K562 (cell line): ENCODE measurements at regions not wholly inside any gene's neighbourhood (a gene's known extent, or its start where the extent isn't known, plus 50 kb on each side); places are given as distances from the start of the nearest gene placed in this dataset.

Experiments used
- ATAC-seq: fragments of 200-7000 bp; cut with Tn5 transposase; 3 replicates; pipeline ENCODE4 v1.9.1; 2020; ENCODE audit warnings: moderate library complexity
- BruUV-seq: library from RNA; stranded (reverse); fragments of 400-500 nt; replicated peaks from 2 replicates; lab custom pipeline; 2021; lab: Mats Ljungman, UMichigan
- CTCF ChIA-PET: fragments of 300-600 bp; formaldehyde crosslinking; extraction: SDS; loops from one replicate; lab custom pipeline; 2021; ENCODE audit warnings: low intra/inter-chr PET ratio; lab: Yijun Ruan, JAX
- POLR2A ChIA-PET: fragments of 300-600, 350-650 bp; sonication (Branson Sonifier 250); formaldehyde crosslinking; extraction: SDS; loops from one replicate; lab custom pipeline; 2021; ENCODE audit warnings: antibody characterized with exemption, inconsistent platforms; lab: Yijun Ruan, JAX
- DNase-seq, 4 experiments: peaks; one replicate each; pipeline versions ENCODE4 v3.0.0 to v3.0.0-alpha.2; 2011 to 2018; ENCODE audit warnings: low spot score in 3 of 4, mixed read lengths in 3 of 4; ENCODE audit errors: extremely low read depth in 1 of 4
- FAIRE-seq: peaks from 2 replicates; lab custom pipeline; 2011; peaks lifted over from hg19 to GRCh38; lab: Jason Lieb, UNC
- H2AFZ ChIP-seq: 2 replicates; pipeline ENCODE4 v1.6.0; 2011; ENCODE audit warnings: low read depth, low read length, control low read depth, inconsistent platforms
- H3K27ac ChIP-seq: fragments of 200-600 bp; 3 replicates; pipeline ENCODE4 v1.8.0; 2011; ENCODE audit warnings: low read depth, mild to moderate bottlenecking, control low read depth, inconsistent platforms, low read length, moderate library complexity, mixed read lengths; ENCODE audit errors: extremely low read depth
- H3K27me3 ChIP-seq, 2 experiments: fragments of 300-600 bp in 1 of 2; 2 replicates in 1 of 2; 3 replicates in 1 of 2; pipeline versions ENCODE4 v1.6.0 to v1.8.0; 2011; ENCODE audit warnings: inconsistent platforms in 2 of 2, low read length in 2 of 2, mild to moderate bottlenecking in 1 of 2, mixed read lengths in 1 of 2, moderate library complexity in 1 of 2; ENCODE audit not compliant: control insufficient read depth in 2 of 2, insufficient read depth in 2 of 2
- H3K36me3 ChIP-seq: fragments of 300-600 bp; 3 replicates; pipeline ENCODE4 v1.8.0; 2011; ENCODE audit warnings: mild to moderate bottlenecking, low read length, inconsistent platforms; ENCODE audit not compliant: control insufficient read depth, insufficient read depth
- H3K4me1 ChIP-seq, 2 experiments: fragments of 200-600 bp in 1 of 2; replicated peaks in 1 of 2; 2 replicates in 1 of 2; 3 replicates in 1 of 2; pipeline versions ENCODE4 v1.5.1 to v1.8.0; 2011; ENCODE audit warnings: inconsistent platforms in 2 of 2, low read length in 2 of 2, mild to moderate bottlenecking in 1 of 2, mixed read lengths in 1 of 2, moderate library complexity in 1 of 2; ENCODE audit not compliant: control insufficient read depth in 2 of 2, insufficient read depth in 2 of 2
- H3K4me2 ChIP-seq: 2 replicates; pipeline ENCODE4 v1.6.1; 2011; ENCODE audit warnings: low read length, control low read depth, inconsistent platforms, mixed read lengths; ENCODE audit not compliant: insufficient read depth
- H3K4me3 ChIP-seq: fragments of 200-600 bp; sonication (generic), shearing (Covaris generic); 2 replicates; pipeline ENCODE4 v1.5.1; 2016; ENCODE audit warnings: control low read depth, inconsistent platforms
- H3K79me2 ChIP-seq: fragments of 200-600 bp; 3 replicates; pipeline ENCODE4 v1.8.0; 2011; ENCODE audit warnings: low read length, inconsistent platforms; ENCODE audit not compliant: control insufficient read depth, insufficient read depth
- H3K9ac ChIP-seq, 2 experiments: 2 replicates each; pipeline versions ENCODE4 v1.6.0 to v1.6.1; 2011; ENCODE audit warnings: low read depth in 2 of 2, low read length in 2 of 2, control low read depth in 1 of 2, inconsistent platforms in 1 of 2, mild to moderate bottlenecking in 1 of 2, mixed read lengths in 1 of 2; ENCODE audit not compliant: insufficient read depth in 1 of 2
- H3K9me1 ChIP-seq: one replicate; pipeline ENCODE4 v1.6.0; 2011; ENCODE audit warnings: inconsistent platforms, mild to moderate bottlenecking, low read length, moderate library complexity; ENCODE audit not compliant: control insufficient read depth, insufficient read depth
- H3K9me3 ChIP-seq: replicated peaks from 2 replicates; pipeline ENCODE4 v1.5.1; 2011; ENCODE audit warnings: low read depth, low read length, inconsistent platforms; ENCODE audit not compliant: control insufficient read depth, insufficient read depth
- H4K20me1 ChIP-seq: replicated peaks from 2 replicates; pipeline ENCODE4 v1.6.1; 2011; ENCODE audit warnings: low read length, inconsistent platforms, mixed read lengths; ENCODE audit not compliant: control insufficient read depth, insufficient read depth
- CXXC5 ChIP-seq: fragments of 250-450 bp; sonication (Bioruptor Pico); IDR thresholded peaks from 2 replicates; pipeline ENCODE4 v1.8.0; 2022; ENCODE audit warnings: inconsistent platforms, mild to moderate bottlenecking, moderate library complexity
- ILK ChIP-seq: fragments of 450-650 bp; IDR thresholded peaks from 2 replicates; pipeline ENCODE4 v1.6.1; 2016; ENCODE audit warnings: missing genetic modification characterization, low read depth, mild to moderate bottlenecking, missing compliant biosample characterization, moderate library complexity, borderline replicate concordance
- RBM14 ChIP-seq: fragments of 200-400 bp; formaldehyde crosslinking; IDR thresholded peaks from 2 replicates; pipeline ENCODE4 v1.6.1; 2018; ENCODE audit warnings: low read depth, mild to moderate bottlenecking, low read length, moderate library complexity, borderline replicate concordance; ENCODE audit not compliant: insufficient read depth
- RBM39 ChIP-seq: fragments of 200-400 bp; formaldehyde crosslinking; optimal IDR thresholded peaks from 2 replicates; pipeline ENCODE3; 2018; ENCODE audit warnings: low read depth, low read length
- REST ChIP-seq, 2 experiments: fragments of 450-650 bp; formaldehyde crosslinking in 1 of 2; IDR thresholded peaks; 2 replicates each; pipeline versions ENCODE4 v1.4.0 to v1.6.1; 2014 to 2020; ENCODE audit warnings: mild to moderate bottlenecking in 2 of 2, borderline replicate concordance in 1 of 2, low read depth in 1 of 2
- SMARCE1 ChIP-seq: fragments of 450-650 bp; IDR thresholded peaks from 2 replicates; pipeline ENCODE4 v1.7.1; 2016; ENCODE audit warnings: mild to moderate bottlenecking
- SRSF3 ChIP-seq: fragments of 200-400 bp; formaldehyde crosslinking; IDR thresholded peaks from 2 replicates; pipeline ENCODE4 v1.6.1; 2016; ENCODE audit warnings: mild to moderate bottlenecking, low read length, moderate library complexity; ENCODE audit not compliant: insufficient read depth
- ZNF77 ChIP-seq: fragments of 250-450 bp; sonication (Bioruptor Pico); IDR thresholded peaks from 2 replicates; pipeline ENCODE4 v1.5.0; 2020
- WGBS: fragments of 100-300 bp; shearing (Covaris generic); methylation state at CpG from one replicate; pipeline ENCODE4 v1.1.6; 2016; ENCODE audit warnings: low coverage, mixed read lengths; ENCODE audit not compliant: insufficient coverage; ENCODE audit errors: missing lambda C conversion rate; 5-methylcytosine and 5-hydroxymethylcytosine counted together
- in situ Hi-C: fragments of 300-500 bp; cut with MboI; formaldehyde crosslinking; loops from 4 replicates; pipeline ENCODE4 v1.15.0; 2018; ENCODE audit warnings: inconsistent platforms, mixed read lengths
- intact Hi-C: fragments of 100-400 bp; cut with micrococcal nuclease; formaldehyde crosslinking; loops from 2 replicates; pipeline ENCODE4 v1.14.2; 2022

- Histone ChIP-seq H3K4me3 (no peak overlapping the region), H3K27ac (no peak overlapping the region), H3K36me3 (no peaks in the 10 kb centered on the region), H3K27me3 (no peaks in the 10 kb centered on the region), H3K9ac (no peak overlapping the region), H4K20me1 (no peaks in the 10 kb centered on the region), H3K4me1 (no peaks in the 10 kb centered on the region), H2AFZ (no peak overlapping the region), H3K9me1 (no peaks in the 10 kb centered on the region), H3K79me2 (no peaks in the 10 kb centered on the region), H3K4me2 (no peak overlapping the region), H3K9me3 (no peaks in the 10 kb centered on the region)
- TF ChIP-seq CXXC5 (CRISPR knock-in tag) (no peak), ILK (no peak), RBM39 (no peak), SMARCE1 (no peak), REST (IDR thresholded peaks at IDR 0.05; ENCODE audit: borderline replicate concordance) (no peak), REST (CRISPR knock-in tag; IDR thresholded peaks at IDR 0.05; ENCODE audit: low read depth) (no peak), SRSF3 (no peak), RBM14 (no peak), ZNF77 (no peak)
- FAIRE-seq (no peak), ATAC-seq (no peak), DNase-seq (no peak)
- BruUV-seq, result no TSS peak
- intact Hi-C loops, result no loop called here
- 83% methylated on average over 4 of the region's 21 CpGs for WGBS
- in situ Hi-C loops, result no loop called here
- ChIA-PET POLR2A (no interaction called here), CTCF (no interaction called here)
Observed at GRCh38 chr4:174586651-174587050, 64.4 kb upstream of the HPGD start.
